Activated T-cell treated with anti-CD3 and anti-CD28 coated beads for 1 hour (primary cell): ENCODE measurements at regions not wholly inside any gene's neighbourhood (a gene's known extent, or its start where the extent isn't known, plus 50 kb on each side); places are given as distances from the start of the nearest gene placed in this dataset.

Experiments used
- DNase-seq: peaks from one replicate; pipeline ENCODE4 v3.0.0-alpha.2; 2020; ENCODE audit warnings: low read depth

GRCh38 chr22:48444320-48445112, 1383.2 kb downstream of the BRD1 start:
- no peak for DNase-seq

GRCh38 chr22:48443680-48444079, 1384.0 kb downstream of the BRD1 start:
- no peak for DNase-seq

DNA sequence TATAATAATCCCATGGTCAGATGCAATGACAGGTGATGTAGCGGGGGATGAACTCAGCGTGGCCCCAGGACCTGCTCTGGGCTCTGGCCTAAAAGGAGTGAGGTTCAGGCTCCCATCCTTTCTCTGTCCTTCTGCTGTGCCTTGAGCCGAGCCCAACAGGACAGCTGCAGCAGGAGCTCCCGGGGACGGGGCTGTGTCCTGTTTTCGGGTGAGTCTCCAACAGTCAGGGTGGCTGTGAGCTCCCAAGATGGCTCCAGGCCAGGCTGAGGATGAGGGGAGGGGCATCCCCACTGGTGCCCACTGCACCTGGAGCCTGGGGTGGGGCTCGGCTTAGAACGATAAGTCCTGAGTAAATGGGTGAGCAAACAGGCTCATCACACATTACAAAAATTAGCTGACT, 1385.0 kb downstream of the BRD1 start:
- DNase-seq = no peak

- no peak for DNase-seq
These were observed 1386.2 kb downstream of the BRD1 start for GRCh38 chr22:48441553-48441850.

- no peak for DNase-seq
These were observed 1386.8 kb downstream of the BRD1 start for GRCh38 chr22:48440673-48441552.

DNA sequence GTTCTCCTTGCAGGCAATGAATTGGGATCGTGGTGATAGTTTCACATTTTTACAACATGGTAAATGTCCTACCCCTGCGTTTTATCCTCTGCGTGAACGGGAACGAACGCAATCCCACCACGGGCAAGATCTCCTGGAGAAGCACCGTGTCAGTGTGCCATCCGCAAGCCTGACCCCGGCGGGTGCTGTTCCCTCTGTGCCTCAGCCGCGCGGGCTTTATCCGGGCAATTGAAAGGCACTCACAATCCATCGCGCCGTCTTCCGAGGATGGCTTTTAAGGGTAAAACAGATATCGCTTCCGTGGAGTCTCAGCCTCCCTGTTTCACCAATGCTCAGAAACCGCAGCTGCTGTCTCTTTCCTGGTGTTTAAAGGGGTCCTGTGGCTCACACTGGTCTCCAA, 1387.5 kb downstream of the BRD1 start:
- DNase-seq = no peak

DNA sequence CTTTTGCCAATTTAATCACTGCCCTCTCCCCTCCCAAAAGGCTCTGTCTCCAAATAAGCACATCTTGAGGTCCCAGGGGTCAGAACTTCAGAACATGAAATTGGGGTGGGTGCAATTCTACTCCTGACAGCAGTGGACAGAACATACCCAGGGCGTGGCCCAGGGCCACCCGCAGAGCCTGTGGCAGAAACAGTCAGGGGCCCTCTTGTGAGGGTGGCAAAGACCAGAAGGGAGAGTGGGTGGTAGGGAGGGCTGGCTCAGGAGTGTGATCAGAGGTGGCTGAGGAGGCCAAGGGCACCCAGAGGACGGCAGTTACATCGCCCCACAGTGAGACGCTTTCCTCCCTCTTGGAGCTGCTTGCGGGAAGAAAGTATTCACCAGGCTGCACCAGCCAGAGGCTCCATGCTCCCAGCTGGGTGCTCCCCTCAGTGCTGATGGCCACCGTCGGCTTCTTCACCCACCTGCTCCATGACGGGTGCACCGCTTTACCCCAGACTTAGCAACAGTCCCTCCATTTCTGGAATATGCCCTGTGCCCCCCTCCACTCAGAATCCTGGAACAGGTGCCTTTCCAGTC, 1388.0 kb downstream of the BRD1 start:
- no peak for DNase-seq

- no peak for DNase-seq
These were observed 1388.7 kb downstream of the BRD1 start for GRCh38 chr22:48438800-48439559.

- DNase-seq = no peak
These were observed 1389.6 kb downstream of the BRD1 start for GRCh38 chr22:48438096-48438495.

DNA sequence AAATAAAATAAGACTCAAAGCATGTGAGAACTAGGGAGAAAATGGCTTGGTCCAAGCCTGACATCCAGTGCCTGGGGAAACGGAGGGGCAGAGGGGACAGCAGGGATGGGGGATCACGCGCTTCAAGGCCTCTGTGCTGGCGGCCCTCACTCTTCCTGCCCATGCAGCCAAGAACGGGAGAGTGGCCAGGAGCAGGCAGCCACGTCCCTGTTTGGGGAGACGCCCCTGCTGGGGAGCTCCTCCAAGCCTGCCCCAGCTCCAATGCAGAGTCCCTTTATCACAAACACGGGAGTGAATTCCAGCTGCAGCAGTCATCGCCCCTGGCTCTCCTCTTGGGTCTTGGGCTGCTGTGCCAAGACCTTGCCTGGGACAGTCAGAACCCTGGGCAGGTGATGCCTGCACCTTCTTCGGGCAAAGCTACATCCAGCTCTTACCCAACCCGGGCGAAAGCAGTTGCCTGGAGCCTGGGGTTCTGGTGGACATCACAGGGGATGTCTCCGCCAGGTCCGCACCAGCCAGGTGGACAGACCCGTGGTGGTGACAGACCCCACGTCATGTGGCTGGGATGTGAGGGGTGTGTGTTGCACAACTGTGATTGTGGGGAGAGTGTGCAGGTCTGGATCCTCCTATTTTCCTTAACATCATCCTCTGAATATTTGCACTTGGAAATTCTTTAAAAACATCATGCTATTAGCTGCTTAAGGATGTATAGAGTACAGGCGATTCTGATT, 1391.3 kb downstream of the BRD1 start:
- DNase-seq = no peak

GRCh38 chr22:48434868-48435250, 1392.8 kb downstream of the BRD1 start:
- no peak for DNase-seq

GRCh38 chr22:48434156-48434867, 1393.4 kb downstream of the BRD1 start:
- DNase-seq = no peak

DNA sequence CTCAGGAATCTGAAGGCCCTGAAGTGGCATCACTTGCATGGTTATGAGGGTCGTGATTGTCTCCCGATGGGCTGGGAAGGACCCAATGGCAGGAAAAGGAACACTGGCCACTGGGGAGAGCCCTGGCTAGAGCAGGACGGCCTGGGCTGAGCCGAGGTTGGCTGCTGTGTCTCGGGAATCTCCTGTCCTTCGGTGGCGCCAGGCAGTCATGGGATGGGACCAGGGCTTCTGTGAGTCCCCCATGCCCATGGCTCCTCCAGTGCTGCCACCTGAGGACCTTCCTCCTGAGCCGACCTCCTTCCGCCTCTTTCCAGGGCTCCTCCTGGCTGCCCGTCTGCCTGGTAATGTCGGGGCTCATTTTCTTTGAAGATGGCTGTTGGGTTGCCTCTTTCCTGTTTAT, 1394.0 kb downstream of the BRD1 start:
- no peak for DNase-seq

- no peak for DNase-seq
These were observed 1394.7 kb downstream of the BRD1 start for GRCh38 chr22:48432781-48433518.

DNA sequence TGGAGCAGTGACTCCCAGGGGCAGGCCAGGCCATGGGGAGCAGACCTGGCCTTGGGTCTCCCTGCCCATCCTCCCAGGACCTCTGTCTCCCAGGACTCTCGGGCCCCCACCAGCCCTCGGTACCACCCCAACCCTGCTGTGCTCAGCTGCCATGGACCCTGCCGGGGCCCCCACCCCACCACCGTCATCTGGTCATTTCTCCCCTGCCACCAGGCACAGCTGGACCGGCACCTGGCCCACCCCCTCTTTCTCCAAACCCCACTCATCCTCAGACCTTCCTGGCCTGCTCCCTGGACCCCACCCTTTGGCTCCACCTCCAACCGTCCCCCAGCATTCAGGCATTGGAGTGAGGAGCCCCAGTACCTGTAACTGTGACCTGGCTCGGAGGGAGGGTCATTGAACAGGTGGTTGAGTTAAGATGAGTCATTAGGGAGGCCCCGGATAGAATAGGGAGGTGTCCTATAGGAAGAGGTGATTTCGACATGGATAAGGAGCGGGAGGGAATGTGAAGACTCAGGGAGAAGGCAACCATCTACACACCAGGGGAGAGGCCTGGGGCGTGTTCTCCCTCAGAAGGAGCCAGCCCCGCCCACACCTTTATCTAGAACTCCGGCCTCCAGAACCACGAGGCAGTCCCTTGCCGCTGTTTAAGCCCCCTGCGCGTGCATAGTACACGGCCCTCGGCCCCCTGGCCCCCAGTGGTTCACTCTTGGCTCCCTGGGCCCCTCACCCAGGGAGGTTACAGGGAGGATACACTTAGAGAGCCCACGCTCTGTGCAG, 1395.9 kb downstream of the BRD1 start:
- no peak for DNase-seq

GRCh38 chr22:48431014-48431413, 1396.7 kb downstream of the BRD1 start:
- DNase-seq = no peak

- no peak for DNase-seq
These were observed 1398.1 kb downstream of the BRD1 start for GRCh38 chr22:48429446-48430020.

DNA sequence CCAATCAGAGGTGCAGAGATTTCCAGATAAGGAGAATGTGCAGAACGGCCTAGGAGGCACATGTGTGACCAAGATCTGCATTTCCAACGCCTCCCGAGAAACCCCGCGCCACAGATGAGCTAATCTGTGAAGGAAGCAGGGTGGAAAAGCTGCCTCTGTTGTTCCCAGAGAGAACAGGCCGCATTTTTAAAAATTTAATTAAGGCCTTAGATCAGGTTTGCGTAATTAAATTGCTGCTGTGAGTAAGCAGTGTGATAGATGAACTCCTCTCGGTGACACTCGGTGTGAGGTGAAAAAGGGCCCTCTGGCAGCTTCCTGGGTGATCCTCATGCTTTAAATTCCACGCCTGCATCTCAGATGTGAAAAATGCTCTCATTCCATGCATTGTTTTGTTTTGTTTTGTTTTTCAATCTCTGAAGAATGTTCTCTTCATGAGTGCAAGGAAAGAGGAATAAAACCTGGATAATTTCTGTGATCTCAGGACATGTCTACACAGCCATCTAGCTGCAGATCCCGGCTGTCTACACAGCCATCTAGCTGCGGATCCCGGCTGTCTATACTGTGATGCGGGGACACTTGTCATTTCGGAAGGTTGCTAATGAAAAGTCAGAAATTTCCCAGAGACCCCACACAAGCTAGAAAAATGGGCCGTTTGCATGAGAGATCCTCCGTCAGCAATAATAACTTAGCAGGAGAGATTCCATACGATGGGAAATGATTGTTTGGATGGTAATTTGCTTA, 1398.9 kb downstream of the BRD1 start:
- no peak for DNase-seq
